Loucy (cell line): ENCODE measurements at regions not wholly inside any gene's neighbourhood (a gene's known extent, or its start where the extent isn't known, plus 50 kb on each side); places are given as distances from the start of the nearest gene placed in this dataset.

Experiments used
- CTCF ChIP-seq: fragments of 200-600 bp; sonication (generic); conservative IDR thresholded peaks from 2 replicates; pipeline ENCODE4 v1.5.1; 2014; ENCODE audit warnings: mild to moderate bottlenecking, antibody characterized with exemption, low read length
- EZH2phosphoT487 ChIP-seq: fragments of 200-600 bp; IDR thresholded peaks from 2 replicates; pipeline ENCODE4 v1.6.1; 2018; ENCODE audit warnings: antibody characterized with exemption, mild to moderate bottlenecking, moderate library complexity, borderline replicate concordance

- TF ChIP-seq CTCF (no peak), EZH2phosphoT487 (no peak)
Observed at GRCh38 chr9:129482521-129483414, 138.1 kb downstream of the C9orf50 start.
